Mucosa of descending colon (tissue), 3 donors: ENCODE measurements at regions not wholly inside any gene's neighbourhood (a gene's known extent, or its start where the extent isn't known, plus 50 kb on each side); places are given as distances from the start of the nearest gene placed in this dataset.

Experiments
- ATAC-seq: fragments of 200-7000 bp; cut with Tn5 transposase; one replicate; pipeline ENCODE4 v1.9.1; 2020; ENCODE audit warnings: mild to moderate bottlenecking, moderate library complexity
- DNase-seq, 3 donors: peaks; one replicate each; pipeline ENCODE4 v3.0.0-alpha.2; 2020
- H3K36me3 ChIP-seq: fragments of 200-600 bp; one replicate; pipeline ENCODE4 v1.8.0; 2021; ENCODE audit warnings: low read depth, mild to moderate bottlenecking
- H3K4me1 ChIP-seq: fragments of 200-600 bp; one replicate; pipeline ENCODE4 v1.8.0; 2021; ENCODE audit warnings: low read depth, mild to moderate bottlenecking
- H3K4me3 ChIP-seq: fragments of 200-600 bp; one replicate; pipeline ENCODE4 v1.8.0; 2021; ENCODE audit warnings: mild to moderate bottlenecking
- H3K9me3 ChIP-seq: fragments of 200-600 bp; one replicate; pipeline ENCODE4 v1.8.0; 2021; ENCODE audit warnings: mild to moderate bottlenecking
- intact Hi-C, 2 donors: fragments of 100-400 bp; cut with DNase I in 1 of 2; cut with micrococcal nuclease in 1 of 2; formaldehyde crosslinking; loops; one replicate each; pipeline versions ENCODE4 v1.11.0 to v1.11.1; 2022; cut with DNase I, micrococcal nuclease
- TF ChIP-seq, protein P1 (sequence below): fragments of 200-600 bp; IDR thresholded peaks from one replicate; pipeline ENCODE4 v1.8.0; 2022; ENCODE audit warnings: antibody characterized with exemption, mild to moderate bottlenecking
- donor health status: DM: no; HTN: no; CAD: no; lungs with moderate emphysema.
- donor health status: DM: no; HTN: no; CAD: no.
- donor health status: DM: no; HTN: yes; CAD: no.

DNA sequence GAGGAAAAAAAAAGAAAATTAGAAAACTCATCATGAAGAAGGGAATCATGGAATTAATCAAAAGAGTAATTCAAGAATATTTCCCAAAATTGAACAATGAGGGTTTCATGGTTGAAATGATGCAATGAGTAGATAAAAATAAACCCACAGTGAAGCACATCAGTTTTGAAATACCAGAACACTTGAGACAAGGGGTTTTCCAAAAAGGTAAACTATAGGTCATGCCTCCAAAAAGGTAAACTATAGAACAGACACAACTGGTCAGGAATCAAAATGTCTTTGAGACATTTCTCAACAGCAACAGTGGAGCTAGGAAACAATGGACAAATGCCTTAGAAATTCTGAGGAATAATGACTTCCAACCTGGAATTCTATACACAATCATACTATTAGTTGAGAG, 60.2 kb upstream of the PCSK5 start:
- DNase-seq (no peak), ATAC-seq (no peak)
- H3K36me3 ChIP-seq = no peaks in the 10 kb centered on the region
- H3K9me3 ChIP-seq = peaks cover 2% of the 10 kb centered on the region
- TF ChIP-seq, protein P1, sequence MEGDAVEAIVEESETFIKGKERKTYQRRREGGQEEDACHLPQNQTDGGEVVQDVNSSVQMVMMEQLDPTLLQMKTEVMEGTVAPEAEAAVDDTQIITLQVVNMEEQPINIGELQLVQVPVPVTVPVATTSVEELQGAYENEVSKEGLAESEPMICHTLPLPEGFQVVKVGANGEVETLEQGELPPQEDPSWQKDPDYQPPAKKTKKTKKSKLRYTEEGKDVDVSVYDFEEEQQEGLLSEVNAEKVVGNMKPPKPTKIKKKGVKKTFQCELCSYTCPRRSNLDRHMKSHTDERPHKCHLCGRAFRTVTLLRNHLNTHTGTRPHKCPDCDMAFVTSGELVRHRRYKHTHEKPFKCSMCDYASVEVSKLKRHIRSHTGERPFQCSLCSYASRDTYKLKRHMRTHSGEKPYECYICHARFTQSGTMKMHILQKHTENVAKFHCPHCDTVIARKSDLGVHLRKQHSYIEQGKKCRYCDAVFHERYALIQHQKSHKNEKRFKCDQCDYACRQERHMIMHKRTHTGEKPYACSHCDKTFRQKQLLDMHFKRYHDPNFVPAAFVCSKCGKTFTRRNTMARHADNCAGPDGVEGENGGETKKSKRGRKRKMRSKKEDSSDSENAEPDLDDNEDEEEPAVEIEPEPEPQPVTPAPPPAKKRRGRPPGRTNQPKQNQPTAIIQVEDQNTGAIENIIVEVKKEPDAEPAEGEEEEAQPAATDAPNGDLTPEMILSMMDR = no peak
- intact Hi-C loops = no loop called here
- H3K4me3 ChIP-seq = no peak overlapping the region
- H3K4me1 ChIP-seq = no peaks in the 10 kb centered on the region

DNA sequence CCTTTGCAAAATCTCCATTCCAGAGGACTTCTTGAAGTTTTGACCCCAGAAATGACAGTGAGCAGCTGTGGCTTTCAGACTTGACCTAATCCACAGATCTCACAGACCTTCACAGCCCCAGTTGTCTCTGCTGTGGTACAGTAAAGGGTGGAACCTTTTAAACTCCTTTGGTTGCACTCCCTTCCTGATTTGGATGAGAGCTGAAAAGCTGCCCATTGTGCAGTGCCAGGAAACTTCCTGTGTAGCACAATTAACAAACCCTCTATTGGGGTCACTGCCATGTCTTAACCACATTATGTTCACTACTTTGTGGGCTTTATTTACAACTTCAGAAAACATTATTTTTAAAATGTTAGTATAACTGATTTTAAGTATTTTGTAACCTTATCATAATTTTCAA, 56.7 kb upstream of the PCSK5 start:
- DNase-seq (no peak), ATAC-seq (no peak)
- TF ChIP-seq, protein P1 = no peak
- no peaks in the 10 kb centered on the region for H3K4me1 ChIP-seq
- intact Hi-C loops = no loop called here
- H3K9me3 ChIP-seq = no peaks in the 10 kb centered on the region
- H3K4me3 ChIP-seq = no peak overlapping the region
- no peaks in the 10 kb centered on the region for H3K36me3 ChIP-seq

DNA sequence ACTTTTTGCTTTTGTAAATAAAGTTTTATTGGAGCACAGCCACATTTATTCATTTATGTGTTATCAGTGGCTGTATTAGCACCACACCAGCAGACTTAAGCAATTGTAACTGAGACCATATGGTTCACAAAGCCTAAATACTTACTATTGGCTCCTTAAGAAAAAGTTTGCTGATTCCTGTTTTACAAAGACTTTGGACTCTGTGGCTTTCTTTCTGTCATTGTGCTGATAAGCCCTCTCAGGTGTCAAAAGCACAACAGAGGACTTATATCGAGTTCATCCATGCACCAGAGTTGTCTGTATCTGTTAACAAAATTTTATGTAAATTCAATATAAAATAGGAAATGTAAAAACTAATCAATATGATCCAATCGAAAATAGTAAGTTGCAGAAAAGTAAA, 55.6 kb upstream of the PCSK5 start:
- no peak for ATAC-seq
- Histone ChIP-seq H3K4me3 (no peak overlapping the region), H3K9me3 (no peaks in the 10 kb centered on the region), H3K36me3 (no peaks in the 10 kb centered on the region), H3K4me1 (no peaks in the 10 kb centered on the region)
- intact Hi-C loops = no loop called here
- DNase-seq = no peak
- TF ChIP-seq, protein P1 = no peak
